HEK293 (cell line): ENCODE measurements at regions not wholly inside any gene's neighbourhood (a gene's known extent, or its start where the extent isn't known, plus 50 kb on each side); places are given as distances from the start of the nearest gene placed in this dataset.

Experiments used
- CTCF ChIP-seq: fragments of 450-650 bp; formaldehyde crosslinking; IDR thresholded peaks from 2 replicates; pipeline ENCODE4 v1.5.1; 2016; ENCODE audit warnings: missing biosample characterization, missing genetic modification characterization
- ZBTB7A ChIP-seq: fragments of 450-650 bp; formaldehyde crosslinking; IDR thresholded peaks from 2 replicates; pipeline ENCODE4 v1.5.1; 2016; ENCODE audit warnings: low read depth, missing biosample characterization, missing genetic modification characterization
- ZNF121 ChIP-seq: fragments of 450-650 bp; formaldehyde crosslinking; IDR thresholded peaks from 2 replicates; pipeline ENCODE4 v1.5.1; 2016; ENCODE audit warnings: missing biosample characterization, missing genetic modification characterization
- ZNF221 ChIP-seq: fragments of 450-650 bp; formaldehyde crosslinking; IDR thresholded peaks from 2 replicates; pipeline ENCODE4 v1.5.1; 2017; ENCODE audit warnings: missing biosample characterization, missing genetic modification characterization, borderline replicate concordance
- ZNF768 ChIP-seq: fragments of 450-650 bp; formaldehyde crosslinking; IDR thresholded peaks from 2 replicates; pipeline ENCODE4 v1.5.1; 2018; ENCODE audit warnings: missing biosample characterization, mild to moderate bottlenecking, missing genetic modification characterization

- TF ChIP-seq ZNF768 (tag by site-specific recombination): no peak
- no peak for TF ChIP-seq CTCF (tag by site-specific recombination)
- no peak for TF ChIP-seq ZNF221 (tag by site-specific recombination)
- TF ChIP-seq ZNF121 (tag by site-specific recombination): no peak
- TF ChIP-seq ZBTB7A: no peak
Observed at GRCh38 chrX:34197946-34198345, 65.8 kb upstream of the FAM47A start.
